Right lobe of liver (tissue), 6 donors: ENCODE measurements at regions not wholly inside any gene's neighbourhood (a gene's known extent, or its start where the extent isn't known, plus 50 kb on each side); places are given as distances from the start of the nearest gene placed in this dataset.

ENCODE experiments used
- ATAC-seq, 4 donors: fragments of 200-7000 bp; cut with Tn5 transposase; one replicate each; pipeline ENCODE4 v1.9.1; 2020; ENCODE audit warnings: mild to moderate bottlenecking in 4 of 4, moderate library complexity in 4 of 4
- DNase-seq, 3 donors: peaks; one replicate each; pipeline ENCODE4 v3.0.0-alpha.2; 2020
- H3K27ac ChIP-seq, 3 donors: fragments of 200-600 bp; one replicate each; pipeline ENCODE4 v1.8.0; 2022
- H3K27me3 ChIP-seq, 2 donors: fragments of 200-600 bp; one replicate each; pipeline ENCODE4 v1.8.0; 2022
- H3K36me3 ChIP-seq, 4 donors: fragments of 200-600 bp; sonication (generic) in 1 of 4; one replicate each; pipeline versions ENCODE4 v1.5.1 to v1.8.0; 2017 to 2022; ENCODE audit warnings: control low read depth in 1 of 4
- H3K4me1 ChIP-seq, 4 donors: fragments of 200-600 bp; sonication (generic) in 1 of 4; one replicate each; pipeline versions ENCODE4 v1.5.1 to v1.8.0; 2017 to 2022; ENCODE audit warnings: control low read depth in 1 of 4
- H3K4me3 ChIP-seq, 3 donors: fragments of 200-600 bp; one replicate each; pipeline ENCODE4 v1.8.0; 2022
- H3K9me3 ChIP-seq, 4 donors: fragments of 200-600 bp; sonication (generic) in 1 of 4; one replicate each; pipeline versions ENCODE4 v1.5.1 to v1.8.0; 2017 to 2022; ENCODE audit warnings: control low read depth in 1 of 4
- POLR2A ChIP-seq: fragments of 450-650 bp; IDR thresholded peaks from one replicate; pipeline ENCODE4 v1.6.1; 2017; ENCODE audit warnings: antibody characterized with exemption, mild to moderate bottlenecking
- WGBS: methylation state at CpG from one replicate; pipeline ENCODE4 v1.1.6; 2018; ENCODE audit warnings: low coverage, low lambda C conversion rate; ENCODE audit not compliant: insufficient coverage; ENCODE audit errors: missing lambda C conversion rate; 5-methylcytosine and 5-hydroxymethylcytosine counted together
- intact Hi-C, 2 donors: fragments of 100-400 bp; cut with DNase I; formaldehyde crosslinking; loops; one replicate each; pipeline versions ENCODE4 v1.11.2 to v1.14.1; 2022
- TF ChIP-seq, protein P1 (sequence below), 4 donors: fragments of 200-600 bp in 3 of 4; fragments of 450-650 bp in 1 of 4; IDR thresholded peaks; one replicate each; pipeline versions ENCODE4 v1.5.1 to v1.8.0; 2016 to 2022; ENCODE audit warnings: antibody characterized with exemption in 4 of 4, mild to moderate bottlenecking in 2 of 4
- donor health status: DM: no; HTN: yes; CAD: no.
- donor health status: DM: no; HTN: no; CAD: no.
- donor health status: DM: no; HTN: no; CAD: no.
- donor health status: DM: no; HTN: yes; CAD: no.
- donor health status: DM: no; HTN: yes; CAD: no.

- H3K9me3 ChIP-seq: no peaks in the 10 kb centered on the region
- no peaks in the 10 kb centered on the region for H3K4me1 ChIP-seq
- H3K4me3 ChIP-seq: no peak overlapping the region
- 91% methylated on average over 4 of the region's 4 CpGs for WGBS
- intact Hi-C loops: no loop called here
- DNase-seq (no peak), ATAC-seq (no peak)
- no peaks in the 10 kb centered on the region for H3K27me3 ChIP-seq
- H3K36me3 ChIP-seq: peaks cover 0 to 23% (median 7%) of the 10 kb centered on the region in 4 donors
- H3K27ac ChIP-seq: no peak overlapping the region
- TF ChIP-seq POLR2A: no peak
- TF ChIP-seq, protein P1, sequence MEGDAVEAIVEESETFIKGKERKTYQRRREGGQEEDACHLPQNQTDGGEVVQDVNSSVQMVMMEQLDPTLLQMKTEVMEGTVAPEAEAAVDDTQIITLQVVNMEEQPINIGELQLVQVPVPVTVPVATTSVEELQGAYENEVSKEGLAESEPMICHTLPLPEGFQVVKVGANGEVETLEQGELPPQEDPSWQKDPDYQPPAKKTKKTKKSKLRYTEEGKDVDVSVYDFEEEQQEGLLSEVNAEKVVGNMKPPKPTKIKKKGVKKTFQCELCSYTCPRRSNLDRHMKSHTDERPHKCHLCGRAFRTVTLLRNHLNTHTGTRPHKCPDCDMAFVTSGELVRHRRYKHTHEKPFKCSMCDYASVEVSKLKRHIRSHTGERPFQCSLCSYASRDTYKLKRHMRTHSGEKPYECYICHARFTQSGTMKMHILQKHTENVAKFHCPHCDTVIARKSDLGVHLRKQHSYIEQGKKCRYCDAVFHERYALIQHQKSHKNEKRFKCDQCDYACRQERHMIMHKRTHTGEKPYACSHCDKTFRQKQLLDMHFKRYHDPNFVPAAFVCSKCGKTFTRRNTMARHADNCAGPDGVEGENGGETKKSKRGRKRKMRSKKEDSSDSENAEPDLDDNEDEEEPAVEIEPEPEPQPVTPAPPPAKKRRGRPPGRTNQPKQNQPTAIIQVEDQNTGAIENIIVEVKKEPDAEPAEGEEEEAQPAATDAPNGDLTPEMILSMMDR (IDR thresholded peaks at IDR 0.05): no peak
These were observed 65.5 kb upstream of the SLC4A11 start for GRCh38 chr20:3304456-3304855.

DNA sequence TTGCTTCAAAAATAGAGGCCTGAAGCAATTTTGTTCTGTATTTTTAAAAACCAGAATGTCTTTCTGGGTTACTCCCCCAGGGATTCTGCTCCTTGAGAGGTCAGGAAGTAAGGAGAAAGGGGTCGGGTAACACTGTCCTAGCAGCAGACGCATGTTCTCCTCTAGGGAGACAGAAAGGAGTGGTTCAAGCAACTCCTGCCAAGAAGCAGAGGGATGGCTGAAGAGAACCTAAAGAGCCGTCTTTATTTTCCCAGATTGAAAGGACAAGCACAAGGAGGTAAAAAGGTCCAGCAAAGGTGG is 58.0 kb upstream of the SLC4A11 start:
- Histone ChIP-seq H3K27me3 (no peaks in the 10 kb centered on the region), H3K36me3 (peaks cover 0 to 33% (median 1%) of the 10 kb centered on the region in 4 donors), H3K27ac (no peak overlapping the region), H3K4me1 (no peaks in the 10 kb centered on the region), H3K9me3 (no peaks in the 10 kb centered on the region), H3K4me3 (no peak overlapping the region)
- ATAC-seq (no peak), DNase-seq (no peak)
- TF ChIP-seq, protein P1 (IDR thresholded peaks at IDR 0.05): no peak
- TF ChIP-seq POLR2A: no peak
- 81% methylated on average over 3 of the region's 3 CpGs for WGBS
- intact Hi-C loops: no loop called here

GRCh38 chr20:3296261-3297078 is 57.5 kb upstream of the SLC4A11 start:
- TF ChIP-seq, protein P1 (IDR thresholded peaks at IDR 0.05): no peak
- TF ChIP-seq POLR2A: no peak
- WGBS: 74% methylated on average over 3 of the region's 12 CpGs
- intact Hi-C loops: no loop called here
- Histone ChIP-seq H3K4me1 (no peaks in the 10 kb centered on the region), H3K27me3 (no peaks in the 10 kb centered on the region), H3K27ac (no peak overlapping the region), H3K9me3 (no peaks in the 10 kb centered on the region), H3K36me3 (peaks cover 0 to 35% (median 1%) of the 10 kb centered on the region in 4 donors), H3K4me3 (no peak overlapping the region)
- DNase-seq: no peak
- ATAC-seq: no peak
